SKM-1 (cell line): ENCODE measurements at regions not wholly inside any gene's neighbourhood (a gene's known extent, or its start where the extent isn't known, plus 50 kb on each side); places are given as distances from the start of the nearest gene placed in this dataset.

Source experiments
- DNase-seq: peaks from one replicate; lab custom pipeline; 2025; ENCODE audit not compliant: unreplicated experiment; lab: John Stamatoyannopoulos, UW

DNA sequence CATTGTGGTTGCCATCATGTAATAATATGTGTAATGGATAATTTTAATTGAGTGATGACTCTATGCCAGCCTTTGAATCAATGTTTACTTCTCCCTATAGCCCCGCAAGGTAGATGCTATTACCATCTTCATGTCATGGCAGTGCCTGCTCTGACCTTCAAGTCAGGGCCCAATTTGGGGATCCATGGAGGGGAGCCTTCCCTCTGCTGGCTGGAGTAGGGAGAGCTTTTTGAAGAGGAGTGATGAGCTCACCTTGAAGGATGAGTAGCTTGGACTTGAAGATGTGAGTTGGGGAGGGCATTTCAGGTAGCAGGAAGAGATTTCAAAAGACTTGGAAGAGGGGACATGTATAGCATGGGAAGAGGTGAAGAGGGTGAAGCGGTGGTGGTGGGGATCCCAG lies 189.2 kb downstream of the FOXD2 start:
- DNase-seq: no peak

DNA sequence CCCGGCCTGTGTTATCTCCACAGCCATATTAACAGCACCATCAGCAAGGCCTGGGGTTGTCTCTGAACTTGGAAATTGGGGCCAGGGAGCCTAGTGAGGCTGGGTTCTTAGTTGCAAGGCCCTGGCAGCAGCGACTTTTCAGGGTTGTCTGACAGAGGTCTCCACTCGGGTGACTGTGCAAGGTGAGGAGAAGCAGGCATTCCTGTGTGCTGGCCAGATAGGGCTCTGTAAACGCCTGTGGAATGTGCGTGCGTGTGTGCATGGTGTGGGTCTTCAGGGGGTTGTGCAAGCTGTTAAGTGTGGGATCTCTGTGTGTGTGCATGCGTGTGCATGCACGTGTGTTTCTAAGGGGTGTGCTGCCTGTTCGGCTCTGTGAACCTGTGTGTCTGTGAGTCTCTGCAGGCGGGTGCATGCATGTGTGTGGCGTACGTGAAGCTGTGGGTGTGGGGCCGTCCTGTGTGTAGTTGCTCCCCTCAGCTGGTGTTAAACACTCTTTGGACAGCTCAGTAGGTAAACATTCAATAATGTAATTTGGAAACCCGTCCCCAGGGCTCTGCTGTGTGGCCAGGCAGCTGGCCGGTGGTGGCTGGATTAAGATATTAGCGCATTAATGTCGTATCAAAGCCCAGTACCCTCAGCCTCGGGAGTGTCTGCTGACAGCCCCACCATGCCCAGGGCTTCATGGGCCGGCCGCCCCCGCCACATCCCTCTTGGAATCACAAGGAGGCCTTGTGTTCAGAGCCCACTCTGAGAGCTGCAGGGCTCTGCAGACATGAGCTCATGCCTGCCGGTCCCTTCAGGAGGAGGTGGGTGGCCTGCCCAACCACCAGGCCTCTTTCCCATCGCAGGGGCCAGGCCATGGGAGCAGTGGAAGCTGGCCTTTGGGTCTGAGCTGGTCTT lies 189.9 kb downstream of the FOXD2 start:
- DNase-seq: no peak

DNA sequence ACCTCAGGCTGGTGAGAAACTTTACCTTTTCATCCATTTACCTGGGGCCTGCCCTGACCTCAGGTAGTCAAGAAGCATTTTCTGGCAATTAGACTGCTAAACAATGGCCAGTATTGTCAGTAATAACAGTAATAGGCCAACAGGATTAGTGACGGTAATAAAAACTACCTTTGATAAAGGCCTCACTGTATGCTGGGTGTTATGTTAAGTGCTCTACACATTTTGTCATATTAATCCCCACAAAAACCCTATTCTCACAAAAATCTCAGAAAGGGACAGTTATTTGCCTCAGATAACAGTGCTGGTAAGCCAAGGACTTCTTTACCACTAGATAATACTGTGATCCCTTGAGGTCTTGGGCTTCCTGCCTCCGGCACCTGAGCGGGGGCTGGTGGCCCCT lies 191.4 kb downstream of the FOXD2 start:
- no peak for DNase-seq

DNA sequence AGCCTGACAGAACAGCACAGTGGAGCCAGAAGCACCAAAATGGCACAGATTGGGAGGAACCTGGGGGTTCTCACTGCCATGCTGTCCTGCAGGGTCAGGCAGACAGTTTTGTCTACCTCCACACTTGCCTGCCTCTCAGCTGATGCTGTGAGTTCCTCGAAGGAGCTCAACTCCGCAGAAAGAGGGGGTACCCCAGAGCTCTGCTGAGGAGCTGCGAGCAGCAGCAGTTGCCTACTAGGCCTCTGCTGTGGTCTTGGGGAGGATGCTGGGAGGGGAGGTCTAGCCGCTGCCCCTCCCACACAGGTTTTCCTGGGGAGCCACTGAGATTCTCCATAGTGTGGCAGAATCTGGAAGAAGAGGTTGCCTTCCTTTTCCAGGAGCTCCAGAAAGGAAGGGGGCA lies 192.5 kb downstream of the FOXD2 start:
- DNase-seq: no peak

- no peak for DNase-seq
Measured at GRCh38 chr1:47631411-47631995, 193.7 kb downstream of the FOXD2 start.

- DNase-seq: no peak
Measured at GRCh38 chr1:47635111-47635510, 197.3 kb downstream of the FOXD2 start.

DNA sequence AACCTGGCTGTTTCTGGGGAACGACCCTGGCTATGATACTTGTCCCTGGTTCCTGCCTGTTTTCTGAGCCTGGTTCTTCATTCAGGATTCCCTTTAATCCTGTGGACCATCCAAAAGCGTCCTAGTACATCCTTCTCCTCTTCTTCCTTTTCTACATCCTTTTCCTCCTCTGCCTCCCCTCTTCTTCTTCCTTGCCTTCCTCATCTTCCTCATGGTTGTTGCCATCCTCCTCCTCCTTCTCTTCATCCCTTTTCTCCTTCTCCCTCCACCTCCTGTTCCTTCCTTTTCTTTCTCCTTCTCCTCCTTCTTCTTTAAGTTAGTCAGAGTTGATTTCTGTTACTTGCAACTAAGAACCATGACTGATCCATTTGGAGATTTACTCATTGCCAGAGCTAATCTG lies 197.8 kb downstream of the FOXD2 start:
- DNase-seq: no peak

DNA sequence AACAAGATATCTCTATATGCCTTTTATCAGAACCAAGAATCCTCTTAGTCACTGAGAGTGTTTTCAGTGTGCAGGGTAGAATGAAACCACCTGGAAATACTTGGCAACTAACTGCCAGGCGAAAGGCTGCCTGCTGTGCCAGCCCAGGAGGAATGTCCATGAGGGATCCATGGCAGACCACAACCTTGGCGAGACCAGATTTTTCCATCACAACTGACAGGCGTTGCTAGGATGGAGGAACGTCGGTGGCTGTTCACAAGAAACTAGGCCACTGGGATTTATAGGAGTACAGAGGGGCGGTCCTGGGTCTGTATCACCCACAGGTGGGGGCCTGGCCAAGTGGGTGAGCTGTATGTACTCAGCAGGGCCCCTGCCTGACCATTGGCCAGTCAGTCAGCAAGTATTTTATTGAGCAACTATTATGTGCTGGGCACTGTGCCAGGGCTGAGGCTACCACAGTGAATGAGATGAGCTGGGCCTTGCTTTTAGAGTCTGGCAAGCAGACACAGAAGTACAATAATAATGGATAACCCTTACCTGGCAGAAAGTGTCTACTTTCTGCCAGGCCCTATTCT lies 199.4 kb downstream of the FOXD2 start:
- DNase-seq: no peak

DNA sequence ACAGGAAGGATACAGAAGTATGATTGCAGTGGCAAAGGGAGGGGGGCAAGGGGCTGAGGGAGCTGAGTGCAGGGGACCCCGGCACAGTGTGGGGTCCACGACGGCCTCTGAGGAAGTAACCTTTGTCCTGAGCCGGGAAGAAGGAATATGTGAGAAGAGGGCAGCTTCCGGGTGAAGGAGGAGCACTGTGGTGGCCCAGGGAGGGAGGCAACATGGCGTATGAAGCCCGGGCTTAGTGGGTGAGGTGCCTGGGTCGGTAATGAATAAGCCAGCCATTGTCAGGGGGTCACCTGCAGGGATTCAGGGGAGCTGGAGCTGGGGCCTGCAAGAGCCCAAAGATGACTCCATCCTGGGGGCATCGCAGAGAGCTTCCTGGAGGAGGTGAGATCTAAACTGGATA lies 200.4 kb downstream of the FOXD2 start:
- no peak for DNase-seq

GRCh38 chr1:47638713-47639112 lies 200.9 kb downstream of the FOXD2 start:
- no peak for DNase-seq

- DNase-seq: no peak
Measured at GRCh38 chr1:47643306-47644211, 205.7 kb downstream of the FOXD2 start.

GRCh38 chr1:47644212-47644573 lies 206.3 kb downstream of the FOXD2 start:
- DNase-seq: no peak

- DNase-seq: no peak
Measured at GRCh38 chr1:47645151-47645550, 207.3 kb downstream of the FOXD2 start.

DNA sequence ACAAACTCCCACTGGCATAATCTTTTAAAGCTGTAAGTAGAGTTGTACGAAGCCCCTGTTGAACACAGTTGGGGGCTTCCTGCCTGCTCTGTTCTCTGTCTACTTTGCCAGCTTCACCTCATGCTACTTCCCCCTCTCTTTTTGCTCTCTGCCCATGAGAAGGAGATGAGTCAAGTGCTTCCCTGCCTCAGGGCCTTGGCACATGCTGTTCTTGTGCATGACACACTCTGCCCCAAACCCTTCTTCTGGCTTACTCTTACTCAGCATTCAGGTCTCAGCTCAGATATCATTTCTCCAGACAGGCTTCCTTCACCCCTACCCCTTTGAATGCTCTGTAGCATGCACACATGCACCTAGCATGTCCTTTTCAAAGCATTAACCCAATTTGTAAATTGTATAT lies 208.8 kb downstream of the FOXD2 start:
- DNase-seq: no peak

GRCh38 chr1:47647327-47647845 lies 209.5 kb downstream of the FOXD2 start:
- DNase-seq: no peak

DNA sequence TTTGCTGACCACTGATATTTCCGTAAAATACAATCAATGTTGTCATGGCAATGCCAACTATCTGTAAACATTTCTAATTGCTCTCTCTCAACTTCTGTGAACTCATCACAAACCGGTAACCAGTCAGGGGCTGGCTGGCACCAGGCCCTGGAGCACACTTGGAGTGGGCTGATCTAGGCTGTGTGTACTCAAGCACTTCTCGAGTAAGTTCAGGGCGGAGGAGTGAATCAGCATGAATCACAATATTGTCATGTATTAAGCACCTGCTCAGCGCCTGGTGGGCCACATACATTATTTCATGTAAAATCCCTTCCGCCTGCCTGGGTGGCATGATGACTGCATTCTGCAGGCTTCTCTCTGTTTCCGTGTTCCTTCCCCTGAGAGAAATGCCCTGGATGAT lies 212.4 kb downstream of the FOXD2 start:
- no peak for DNase-seq

- no peak for DNase-seq
Measured at GRCh38 chr1:47650611-47651010, 212.8 kb downstream of the FOXD2 start.

DNA sequence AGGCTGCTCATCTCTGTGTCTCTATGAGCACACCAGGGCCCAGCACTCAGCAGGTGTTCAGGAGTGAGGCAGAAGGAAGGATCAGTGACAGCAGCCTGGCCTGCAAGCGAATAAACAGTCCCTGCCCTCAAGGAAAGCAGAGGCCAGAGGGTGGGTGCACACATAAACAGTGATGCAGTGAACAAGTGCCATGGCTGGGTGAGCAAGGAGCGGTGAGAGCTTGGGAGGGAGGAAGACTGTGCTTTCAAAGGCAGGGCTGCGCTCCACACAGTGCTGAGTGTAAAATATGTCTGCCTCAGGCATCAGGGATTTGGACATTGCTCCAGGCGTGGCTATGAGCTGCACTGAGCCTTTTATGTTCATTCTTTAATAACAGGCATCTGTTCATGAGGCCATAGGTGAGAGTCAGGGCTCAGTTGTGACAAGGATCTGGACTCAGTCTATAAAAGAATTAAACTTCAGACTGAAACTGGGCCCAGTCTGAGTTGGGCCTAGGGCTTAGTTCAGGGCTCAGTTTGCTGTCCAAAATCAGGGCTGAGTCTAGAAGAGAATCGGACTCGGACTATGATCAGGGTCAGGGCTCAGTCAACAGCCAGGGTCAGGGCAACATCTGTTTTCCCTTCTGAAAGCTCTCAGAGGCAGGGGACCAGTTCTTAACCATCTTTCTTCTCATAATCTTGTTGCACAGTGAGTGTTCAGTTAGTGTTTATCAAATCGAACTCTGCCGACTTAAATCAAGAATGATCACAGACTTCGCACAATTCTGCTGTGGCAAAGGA lies 213.7 kb downstream of the FOXD2 start:
- no peak for DNase-seq

- DNase-seq: no peak
Measured at GRCh38 chr1:47655521-47656300, 217.9 kb downstream of the FOXD2 start.
